ENCODE measurements at regions not wholly inside any gene's neighbourhood (a gene's known extent, or its start where the extent isn't known, plus 50 kb on each side); places are given as distances from the start of the nearest gene placed in this dataset.

GRCh38 chr9:757246-757881 lies 84.1 kb upstream of the DMRT1 start:
- H3K36me3 ChIP-seq (ENCODE audit: control insufficient read depth in 2 of 2, insufficient read depth in 1 of 2, low read length in 2 of 2) = no peaks in the 10 kb centered on the region
- ChIA-PET POLR2A (no interaction called here), CTCF (interaction anchor here (0.5 to 2.4 kb wide), 12 partner anchors 9 to 465 kb away, joined by 3 to 15 read pairs (median 3); no protein-coding TSS in a partner anchor)
- TF ChIP-seq ZBTB1 (tag by site-specific recombination; IDR thresholded peaks at IDR 0.05) (no peak), ZNF654 (tag by site-specific recombination; IDR thresholded peaks at IDR 0.05; ENCODE audit: low read depth) (peak; percentile 51)
- H3K4me3 ChIP-seq (ENCODE audit: low read depth, low read length) = no peak overlapping the region
- no peaks in the 10 kb centered on the region for H3K9me3 ChIP-seq (ENCODE audit: control insufficient read depth, insufficient read depth, low read depth, low read length)
- no peak overlapping the region for H3K27ac ChIP-seq (ENCODE audit: extremely low read depth, low read depth, low read length)
- H3K4me1 ChIP-seq (ENCODE audit: control insufficient read depth, insufficient read depth, low read length) = no peaks in the 10 kb centered on the region

- Histone ChIP-seq H3K4me1 (ENCODE audit: control insufficient read depth, insufficient read depth, low read length) (no peaks in the 10 kb centered on the region), H3K36me3 (ENCODE audit: control insufficient read depth in 2 of 2, insufficient read depth in 1 of 2, low read length in 2 of 2) (no peaks in the 10 kb centered on the region), H3K4me3 (ENCODE audit: low read depth, low read length) (no peak overlapping the region), H3K9me3 (ENCODE audit: control insufficient read depth, insufficient read depth, low read depth, low read length) (no peaks in the 10 kb centered on the region), H3K27ac (ENCODE audit: extremely low read depth, low read depth, low read length) (no peak overlapping the region)
- TF ChIP-seq ZNF169 (tag by site-specific recombination; IDR thresholded peaks at IDR 0.05) = no peak
- no peak for TF ChIP-seq ZNF23 (tag by site-specific recombination; IDR thresholded peaks at IDR 0.05; ENCODE audit: borderline replicate concordance)
- no peak for TF ChIP-seq ZNF280D (tag by site-specific recombination; IDR thresholded peaks at IDR 0.05)
- CTCF ChIA-PET = interaction anchor here (0.6 to 1.5 kb wide), 7 partner anchors 8 to 371 kb away, joined by 3 to 5 read pairs (median 3); no protein-coding TSS in a partner anchor
- POLR2A ChIA-PET = no interaction called here
These were observed 83.4 kb upstream of the DMRT1 start for GRCh38 chr9:758146-758545.

GRCh38 chr9:759541-759940 lies 82.0 kb upstream of the DMRT1 start:
- H3K27ac ChIP-seq (ENCODE audit: extremely low read depth, low read depth, low read length) = no peak overlapping the region
- POLR2A ChIA-PET = interaction anchor here (0.6 kb wide), 1 partner anchor 11 kb away, joined by 3 read pairs; no protein-coding TSS in a partner anchor
- CTCF ChIA-PET = interaction anchor here (0.6 kb wide), 1 partner anchor 66 kb away, joined by 3 read pairs; no protein-coding TSS in a partner anchor
- H3K9me3 ChIP-seq (ENCODE audit: control insufficient read depth, insufficient read depth, low read depth, low read length) = no peaks in the 10 kb centered on the region
- no peak overlapping the region for H3K4me3 ChIP-seq (ENCODE audit: low read depth, low read length)
- H3K4me1 ChIP-seq (ENCODE audit: control insufficient read depth, insufficient read depth, low read length) = no peaks in the 10 kb centered on the region
- TF ChIP-seq ZNF560 (tag by site-specific recombination; IDR thresholded peaks at IDR 0.05; ENCODE audit: borderline replicate concordance) = no peak
- TF ChIP-seq PRDM4 (tag by site-specific recombination; IDR thresholded peaks at IDR 0.05) = no peak
- no peak for TF ChIP-seq YY1 (tag by site-specific recombination; IDR thresholded peaks at IDR 0.05)
- no peak for TF ChIP-seq ZNF629 (tag by site-specific recombination; IDR thresholded peaks at IDR 0.05)
- no peak for TF ChIP-seq TRIM28 (IDR thresholded peaks at IDR 0.05; ENCODE audit: borderline replicate concordance, low read length)
- TF ChIP-seq ZNF510 (tag by site-specific recombination; IDR thresholded peaks at IDR 0.05; ENCODE audit: insufficient replicate concordance) = no peak
- no peak for TF ChIP-seq ZNF169 (tag by site-specific recombination; IDR thresholded peaks at IDR 0.05)
- no peak for TF ChIP-seq ZNF488 (tag by site-specific recombination; IDR thresholded peaks at IDR 0.05)
- TF ChIP-seq ZNF658 (tag by site-specific recombination; IDR thresholded peaks at IDR 0.05) = no peak
- TF ChIP-seq GLIS2 (tag by site-specific recombination; IDR thresholded peaks at IDR 0.05) = no peak
- TF ChIP-seq MZF1 (tag by site-specific recombination; IDR thresholded peaks at IDR 0.05; ENCODE audit: borderline replicate concordance) = no peak
- no peak for TF ChIP-seq IKZF3 (tag by site-specific recombination; IDR thresholded peaks at IDR 0.05)
- TF ChIP-seq ZNF544 (tag by site-specific recombination; IDR thresholded peaks at IDR 0.05) = no peak
- TF ChIP-seq ZNF138 (tag by site-specific recombination; IDR thresholded peaks at IDR 0.05; ENCODE audit: borderline replicate concordance) = no peak
- no peak for TF ChIP-seq GLIS1 (tag by site-specific recombination; IDR thresholded peaks at IDR 0.05)
- H3K36me3 ChIP-seq (ENCODE audit: control insufficient read depth in 2 of 2, insufficient read depth in 1 of 2, low read length in 2 of 2) = no peaks in the 10 kb centered on the region

Measured in HEK293 (cell line).